CD4-positive, alpha-beta T cell (primary cell): ENCODE measurements at regions not wholly inside any gene's neighbourhood (a gene's known extent, or its start where the extent isn't known, plus 50 kb on each side); places are given as distances from the start of the nearest gene placed in this dataset.

Source experiments
- ATAC-seq: fragments of 200-7000 bp; cut with Tn5 transposase; one replicate; pipeline ENCODE4 v1.10.0; 2022; ENCODE audit warnings: mild to moderate bottlenecking; ENCODE audit not compliant: poor library complexity
- CTCF ChIA-PET: fragments of 350-600 bp; sonication (Branson Sonifier 250); formaldehyde crosslinking; loops from one replicate; lab custom pipeline; 2021; ENCODE audit warnings: antibody characterized with exemption, inconsistent platforms; lab: Charles Lee
- POLR2A ChIA-PET: fragments of 350-600 bp; sonication (Branson Sonifier 250); formaldehyde crosslinking; loops from one replicate; lab custom pipeline; 2021; ENCODE audit warnings: antibody characterized with exemption, inconsistent platforms; lab: Charles Lee
- DNase-seq, 14 experiments: peaks; one replicate each; pipeline ENCODE4 v3.0.0-alpha.2; 2013 to 2020; ENCODE audit warnings: mixed read lengths in 2 of 14
- H3K27ac ChIP-seq, 2 donors: one replicate each; pipeline versions ENCODE4 v1.5.1 to v1.7.0; 2013; ENCODE audit warnings: low read length in 2 of 2, low read depth in 1 of 2, mild to moderate bottlenecking in 1 of 2
- H3K27me3 ChIP-seq, 2 experiments: 1 replicate in 1 of 2; 2 replicates in 1 of 2; pipeline versions ENCODE4 v1.6.1 to v1.7.0; 2013; ENCODE audit warnings: low read length in 2 of 2, control low read depth in 1 of 2, mild to moderate bottlenecking in 1 of 2, moderate library complexity in 1 of 2; ENCODE audit not compliant: insufficient read depth in 2 of 2, control insufficient read depth in 1 of 2
- H3K36me3 ChIP-seq: one replicate; pipeline ENCODE4 v1.6.1; 2013; ENCODE audit warnings: low read length, control low read depth; ENCODE audit not compliant: insufficient read depth
- H3K4me1 ChIP-seq: one replicate; pipeline ENCODE4 v1.6.1; 2013; ENCODE audit warnings: low read length, control low read depth; ENCODE audit not compliant: insufficient read depth
- H3K4me3 ChIP-seq: one replicate; pipeline ENCODE4 v1.5.1; 2013; ENCODE audit warnings: mild to moderate bottlenecking, low read length, moderate library complexity
- H3K9me3 ChIP-seq, 2 experiments: 1 replicate in 1 of 2; 2 replicates in 1 of 2; pipeline versions ENCODE4 v1.6.1 to v1.7.0; 2013; ENCODE audit warnings: low read length in 2 of 2, mild to moderate bottlenecking in 2 of 2, control low read depth in 1 of 2, moderate library complexity in 1 of 2; ENCODE audit not compliant: control insufficient read depth in 1 of 2, insufficient read depth in 1 of 2
- H3K27ac Mint-ChIP-seq: one replicate; pipeline ENCODE4 v1.8.0; 2020; ENCODE audit warnings: mixed read lengths
- H3K27me3 Mint-ChIP-seq: one replicate; pipeline ENCODE4 v1.8.0; 2021; ENCODE audit warnings: mixed read lengths
- H3K36me3 Mint-ChIP-seq: one replicate; pipeline ENCODE4 v1.8.0; 2021; ENCODE audit warnings: low read depth, mixed read lengths
- H3K4me1 Mint-ChIP-seq: one replicate; pipeline ENCODE4 v1.8.0; 2021; ENCODE audit warnings: low read depth, mixed read lengths
- H3K4me3 Mint-ChIP-seq: one replicate; pipeline ENCODE4 v1.8.0; 2020; ENCODE audit warnings: mild to moderate bottlenecking, mixed read lengths
- H3K9me3 Mint-ChIP-seq: one replicate; pipeline ENCODE4 v1.8.0; 2020; ENCODE audit warnings: mixed read lengths
- intact Hi-C, 2 experiments: fragments of 100-400 bp; cut with DNase I in 1 of 2; cut with micrococcal nuclease in 1 of 2; formaldehyde crosslinking; loops; one replicate each; pipeline versions ENCODE4 v1.15.1 to v1.9.0; 2023 to 2025; cut with DNase I, micrococcal nuclease
- TF ChIP-seq, protein P1 (sequence below): fragments of 200-600 bp; IDR thresholded peaks from one replicate; pipeline ENCODE4 v1.8.0; 2022; ENCODE audit warnings: antibody characterized with exemption, mild to moderate bottlenecking

DNA sequence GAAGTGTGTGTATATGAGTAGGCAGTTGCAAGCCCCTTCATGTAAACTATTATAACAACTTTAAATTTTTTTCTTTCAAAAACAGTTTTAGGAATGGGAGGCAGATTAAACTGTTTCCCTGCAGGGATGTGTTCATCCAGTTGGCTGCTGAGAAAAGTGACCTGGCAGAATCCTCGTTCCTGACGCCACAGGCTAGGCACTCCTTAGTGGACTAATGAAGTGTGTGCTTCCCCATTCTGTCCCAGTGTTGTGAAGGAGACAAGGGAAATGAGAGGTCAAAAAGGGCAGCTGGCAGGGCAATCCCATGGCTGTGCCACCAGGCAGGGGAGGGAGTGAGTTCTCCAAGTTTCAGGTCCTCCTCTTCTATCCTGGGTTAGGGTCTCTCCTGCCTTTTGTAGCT, 59.8 kb downstream of the FOXD1 start:
- H3K27ac Mint-ChIP-seq, result no peak overlapping the region
- Histone ChIP-seq H3K9me3 (peaks cover 0 to 15% of the 10 kb centered on the region in 2 experiments), H3K36me3 (no peaks in the 10 kb centered on the region), H3K4me3 (no peak overlapping the region), H3K27ac (no peak overlapping the region), H3K4me1 (peaks cover 29% of the 10 kb centered on the region), H3K27me3 (peaks cover 7 to 9% of the 10 kb centered on the region in 2 experiments)
- ATAC-seq, result no peak
- ChIA-PET POLR2A (interaction anchor here (1.5 to 2.1 kb wide), 3 partner anchors 9 to 58 kb away, joined by 4 to 7 read pairs (median 6); no protein-coding TSS in a partner anchor), CTCF (interaction anchor here (0.7 kb wide), 1 partner anchor 39 kb away, joined by 4 read pairs; no protein-coding TSS in a partner anchor)
- intact Hi-C loops, result loop anchor here (2.0 to 10.0 kb wide), 4 partner anchors 36 to 434 kb away; partner anchors contain the start of gene FCHO2 (in 1 of the 2)
- H3K4me3 Mint-ChIP-seq, result no peak overlapping the region
- peaks cover 35% of the 10 kb centered on the region for H3K4me1 Mint-ChIP-seq
- peaks cover 9% of the 10 kb centered on the region for H3K27me3 Mint-ChIP-seq
- TF ChIP-seq, protein P1, sequence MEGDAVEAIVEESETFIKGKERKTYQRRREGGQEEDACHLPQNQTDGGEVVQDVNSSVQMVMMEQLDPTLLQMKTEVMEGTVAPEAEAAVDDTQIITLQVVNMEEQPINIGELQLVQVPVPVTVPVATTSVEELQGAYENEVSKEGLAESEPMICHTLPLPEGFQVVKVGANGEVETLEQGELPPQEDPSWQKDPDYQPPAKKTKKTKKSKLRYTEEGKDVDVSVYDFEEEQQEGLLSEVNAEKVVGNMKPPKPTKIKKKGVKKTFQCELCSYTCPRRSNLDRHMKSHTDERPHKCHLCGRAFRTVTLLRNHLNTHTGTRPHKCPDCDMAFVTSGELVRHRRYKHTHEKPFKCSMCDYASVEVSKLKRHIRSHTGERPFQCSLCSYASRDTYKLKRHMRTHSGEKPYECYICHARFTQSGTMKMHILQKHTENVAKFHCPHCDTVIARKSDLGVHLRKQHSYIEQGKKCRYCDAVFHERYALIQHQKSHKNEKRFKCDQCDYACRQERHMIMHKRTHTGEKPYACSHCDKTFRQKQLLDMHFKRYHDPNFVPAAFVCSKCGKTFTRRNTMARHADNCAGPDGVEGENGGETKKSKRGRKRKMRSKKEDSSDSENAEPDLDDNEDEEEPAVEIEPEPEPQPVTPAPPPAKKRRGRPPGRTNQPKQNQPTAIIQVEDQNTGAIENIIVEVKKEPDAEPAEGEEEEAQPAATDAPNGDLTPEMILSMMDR, result no peak
- H3K36me3 Mint-ChIP-seq, result no peaks in the 10 kb centered on the region
- H3K9me3 Mint-ChIP-seq, result peaks cover 9% of the 10 kb centered on the region
- no peak for DNase-seq

DNA sequence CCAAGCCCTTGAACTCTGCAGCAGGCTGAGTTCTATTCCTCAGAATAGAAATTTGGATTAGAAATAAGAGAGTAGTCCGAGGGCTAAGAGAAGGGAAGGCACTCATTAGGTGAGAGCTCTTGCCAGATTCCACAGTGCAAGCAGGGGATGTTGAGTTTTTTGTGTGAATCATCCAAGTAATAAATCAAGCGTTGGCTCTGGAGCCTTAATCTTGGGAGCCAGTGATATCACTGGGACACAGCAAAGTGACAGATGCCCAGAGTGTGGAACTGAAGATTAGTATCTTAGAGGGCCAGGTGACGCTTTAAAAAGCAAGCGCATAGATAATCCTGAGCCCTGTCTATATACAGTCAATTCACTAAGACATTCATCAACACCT, 60.3 kb downstream of the FOXD1 start:
- CTCF ChIA-PET, result interaction anchor here (0.7 kb wide), 1 partner anchor 40 kb away, joined by 4 read pairs; no protein-coding TSS in a partner anchor
- Histone ChIP-seq H3K36me3 (no peaks in the 10 kb centered on the region), H3K27me3 (peaks cover 6 to 9% of the 10 kb centered on the region in 2 experiments), H3K4me3 (no peak overlapping the region), H3K9me3 (peaks cover 0 to 15% of the 10 kb centered on the region in 2 experiments), H3K4me1 (peaks cover 29% of the 10 kb centered on the region), H3K27ac (no peak overlapping the region)
- TF ChIP-seq, protein P1, result no peak
- Mint-ChIP-seq H3K9me3 (peaks cover 9% of the 10 kb centered on the region), H3K4me1 (peaks cover 35% of the 10 kb centered on the region), H3K27ac (peak overlapping the region; percentile 34), H3K27me3 (peaks cover 13% of the 10 kb centered on the region), H3K4me3 (peak overlapping the region; percentile 62), H3K36me3 (no peaks in the 10 kb centered on the region)
- no peak for ATAC-seq
- intact Hi-C loops, result loop anchor here (2.0 to 10.0 kb wide), 4 partner anchors 37 to 433 kb away; partner anchors contain the start of gene FCHO2 (in 1 of the 2)
- POLR2A ChIA-PET, result interaction anchor here (0.7 to 2.1 kb wide), 7 partner anchors 9 to 180 kb away, joined by 3 to 8 read pairs (median 4); partner anchors contain the start of gene FOXD1
- DNase-seq, result no peak

DNA sequence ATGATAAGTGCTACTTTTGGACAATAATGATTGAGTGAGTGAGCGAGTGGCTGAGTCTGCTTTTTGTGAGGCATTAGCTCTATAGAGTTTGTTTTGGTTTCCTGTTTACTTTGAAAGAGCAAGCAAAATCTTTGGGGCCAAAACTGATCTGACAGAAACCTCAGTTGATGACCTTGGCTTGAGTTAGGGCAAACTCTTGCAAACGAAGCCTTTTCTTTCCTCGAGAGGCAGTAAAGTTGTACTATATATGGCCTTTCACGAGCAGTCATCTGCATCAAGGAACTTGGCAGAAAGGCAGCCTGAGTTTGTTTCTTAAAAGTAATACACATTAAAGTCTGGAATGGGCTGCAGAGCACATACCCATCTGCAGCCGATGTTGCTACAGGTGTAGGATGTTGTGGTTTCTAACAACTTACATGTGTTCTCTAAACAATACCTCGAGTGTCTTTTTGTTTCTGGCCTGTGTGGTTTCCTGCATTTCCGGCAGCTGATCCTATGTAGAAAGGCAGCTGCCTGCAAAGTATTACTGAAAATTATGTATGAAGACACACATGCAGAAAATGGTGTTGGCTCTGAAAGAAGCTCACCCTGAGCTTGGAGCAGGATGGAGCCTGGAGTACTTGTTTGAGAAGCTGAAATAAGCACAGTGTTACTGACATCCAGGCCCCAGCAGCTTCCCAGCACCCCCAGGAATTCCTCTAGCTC, 60.8 kb downstream of the FOXD1 start:
- ChIA-PET CTCF (interaction anchor here (0.7 to 1.1 kb wide), 3 partner anchors 40 to 172 kb away, joined by 3 to 4 read pairs (median 4); no protein-coding TSS in a partner anchor), POLR2A (interaction anchor here (0.7 to 2.1 kb wide), 7 partner anchors 10 to 181 kb away, joined by 3 to 8 read pairs (median 4); partner anchors contain the start of gene FOXD1)
- no peaks in the 10 kb centered on the region for H3K36me3 Mint-ChIP-seq
- H3K4me1 Mint-ChIP-seq, result peaks cover 38% of the 10 kb centered on the region
- peak overlapping the region; percentile 62 for H3K4me3 Mint-ChIP-seq
- peaks cover under 1 to 15% of the 10 kb centered on the region in 2 experiments for H3K9me3 ChIP-seq
- peak overlapping the region; percentile 34 for H3K27ac Mint-ChIP-seq
- H3K27me3 ChIP-seq, result peaks cover 12 to 14% of the 10 kb centered on the region in 2 experiments
- H3K36me3 ChIP-seq, result no peaks in the 10 kb centered on the region
- intact Hi-C loops, result loop anchor here (2.0 to 10.0 kb wide), 4 partner anchors 37 to 433 kb away; partner anchors contain the start of gene FCHO2 (in 1 of the 2)
- H3K27me3 Mint-ChIP-seq, result peaks cover 19% of the 10 kb centered on the region
- TF ChIP-seq, protein P1, result no peak
- DNase-seq, result peak in 13 of 14 experiments; percentile 25 to 88 (median 44)
- peak overlapping the region in 1 of 2 donors; percentile 4 for H3K27ac ChIP-seq
- H3K4me3 ChIP-seq, result no peak overlapping the region
- peak; percentile 95 for ATAC-seq
- peaks cover 29% of the 10 kb centered on the region for H3K4me1 ChIP-seq
- peaks cover 9% of the 10 kb centered on the region for H3K9me3 Mint-ChIP-seq
